DOHH2 (cell line): ENCODE measurements at regions not wholly inside any gene's neighbourhood (a gene's known extent, or its start where the extent isn't known, plus 50 kb on each side); places are given as distances from the start of the nearest gene placed in this dataset.

Source experiments
- H3F3A ChIP-seq: fragments of 200-600 bp; sonication (generic), shearing (Covaris generic); 2 replicates; pipeline ENCODE4 v1.6.0; 2016; ENCODE audit warnings: antibody characterized with exemption, mild to moderate bottlenecking; ENCODE audit not compliant: control insufficient read depth, insufficient read depth
- H3K27ac ChIP-seq: fragments of 200-600 bp; sonication (generic); 2 replicates; pipeline ENCODE4 v1.5.1; 2014; ENCODE audit warnings: low read depth, mild to moderate bottlenecking, low read length, moderate library complexity
- H3K27me3 ChIP-seq: fragments of 200-600 bp; sonication (generic); 2 replicates; pipeline ENCODE4 v1.6.1; 2014; ENCODE audit warnings: mild to moderate bottlenecking, low read length, mixed read lengths; ENCODE audit not compliant: control insufficient read depth
- H3K36me3 ChIP-seq: fragments of 200-600 bp; sonication (generic); 2 replicates; pipeline ENCODE4 v1.6.1; 2014; ENCODE audit warnings: mild to moderate bottlenecking, low read length, moderate library complexity, mixed read lengths; ENCODE audit not compliant: control insufficient read depth
- H3K4me1 ChIP-seq: fragments of 200-600 bp; sonication (generic); 2 replicates; pipeline ENCODE4 v1.6.1; 2014; ENCODE audit warnings: mild to moderate bottlenecking, low read length, mixed read lengths; ENCODE audit not compliant: control insufficient read depth
- H3K4me2 ChIP-seq: fragments of 200-600 bp; sonication (generic); 2 replicates; pipeline ENCODE4 v1.6.0; 2014; ENCODE audit warnings: mild to moderate bottlenecking, low read length, moderate library complexity
- H3K4me3 ChIP-seq: fragments of 200-600 bp; sonication (generic); 2 replicates; pipeline ENCODE4 v1.5.1; 2014; ENCODE audit warnings: mild to moderate bottlenecking, low read length, mixed read lengths
- H3K79me2 ChIP-seq: fragments of 200-600 bp; sonication (generic); 2 replicates; pipeline ENCODE4 v1.6.1; 2014; ENCODE audit warnings: mild to moderate bottlenecking, low read length, mixed read lengths; ENCODE audit not compliant: control insufficient read depth
- H3K9me2 ChIP-seq: fragments of 200-600 bp; sonication (generic); replicated peaks from 2 replicates; pipeline ENCODE4 v1.6.1; 2014; ENCODE audit warnings: mild to moderate bottlenecking, low read length, mixed read lengths; ENCODE audit not compliant: control insufficient read depth
- H3K9me3 ChIP-seq: fragments of 200-600 bp; sonication (generic); 2 replicates; pipeline ENCODE4 v1.6.1; 2014; ENCODE audit warnings: antibody characterized with exemption, low read length, mixed read lengths; ENCODE audit not compliant: control insufficient read depth, insufficient read depth
- H4K20me1 ChIP-seq: fragments of 200-600 bp; sonication (generic); 2 replicates; pipeline ENCODE4 v1.6.0; 2014; ENCODE audit warnings: low read depth, mild to moderate bottlenecking, antibody characterized with exemption, low read length, moderate library complexity; ENCODE audit not compliant: control insufficient read depth, insufficient read depth
- CTCF ChIP-seq: fragments of 200-600 bp; sonication (generic); IDR thresholded peaks from one replicate; pipeline ENCODE4 v1.5.1; 2014; ENCODE audit warnings: antibody characterized with exemption, mild to moderate bottlenecking, low read depth, low read length; ENCODE audit not compliant: poor library complexity, severe bottlenecking
- EZH2phosphoT487 ChIP-seq: fragments of 200-600 bp; sonication (generic); IDR thresholded peaks from 2 replicates; pipeline ENCODE4 v1.6.1; 2017; ENCODE audit warnings: borderline replicate concordance, mild to moderate bottlenecking, antibody characterized with exemption, low read length, moderate library complexity, mixed read lengths

- H3K27me3 ChIP-seq, result no peaks in the 10 kb centered on the region
- no peaks in the 10 kb centered on the region for H3F3A ChIP-seq
- H3K9me3 ChIP-seq, result no peaks in the 10 kb centered on the region
- no peaks in the 10 kb centered on the region for H3K79me2 ChIP-seq
- no peaks in the 10 kb centered on the region for H4K20me1 ChIP-seq
- H3K4me3 ChIP-seq, result no peak overlapping the region
- H3K27ac ChIP-seq, result no peak overlapping the region
- TF ChIP-seq CTCF (no peak), EZH2phosphoT487 (no peak)
- no peaks in the 10 kb centered on the region for H3K4me1 ChIP-seq
- H3K4me2 ChIP-seq, result no peak overlapping the region
- no peaks in the 10 kb centered on the region for H3K36me3 ChIP-seq
- H3K9me2 ChIP-seq, result no peaks in the 10 kb centered on the region
Measured at GRCh38 chr5:89981021-89981420, 428.5 kb downstream of the CETN3 start.

DNA sequence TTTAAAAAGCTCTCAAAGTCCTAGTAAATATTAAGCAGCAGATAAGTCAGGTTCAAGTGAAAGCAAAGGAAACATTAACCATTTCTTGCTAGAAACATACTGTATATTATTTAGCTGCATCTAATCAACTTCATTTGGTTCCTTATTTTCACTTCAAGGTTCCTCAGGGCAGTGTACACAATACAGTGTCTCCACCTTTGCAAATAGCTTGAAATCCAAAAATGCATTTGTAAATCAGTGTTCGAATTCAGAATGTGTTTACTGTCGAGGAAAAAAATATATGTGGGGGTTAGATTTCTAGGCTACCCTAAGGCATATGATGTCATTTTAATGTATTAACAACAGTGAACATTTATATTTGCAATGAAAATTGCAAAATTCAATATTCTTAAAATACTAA, 436.0 kb downstream of the CETN3 start:
- Histone ChIP-seq H3K4me3 (no peak overlapping the region), H3K36me3 (no peaks in the 10 kb centered on the region), H3K9me2 (no peaks in the 10 kb centered on the region; the same call in 1 of the 2 replicates), H3K27me3 (no peaks in the 10 kb centered on the region), H3K4me1 (no peaks in the 10 kb centered on the region), H3F3A (no peaks in the 10 kb centered on the region), H3K9me3 (no peaks in the 10 kb centered on the region), H3K79me2 (no peaks in the 10 kb centered on the region), H3K27ac (no peak overlapping the region), H3K4me2 (no peak overlapping the region), H4K20me1 (no peaks in the 10 kb centered on the region)
- no peak for TF ChIP-seq CTCF
- no peak for TF ChIP-seq EZH2phosphoT487

DNA sequence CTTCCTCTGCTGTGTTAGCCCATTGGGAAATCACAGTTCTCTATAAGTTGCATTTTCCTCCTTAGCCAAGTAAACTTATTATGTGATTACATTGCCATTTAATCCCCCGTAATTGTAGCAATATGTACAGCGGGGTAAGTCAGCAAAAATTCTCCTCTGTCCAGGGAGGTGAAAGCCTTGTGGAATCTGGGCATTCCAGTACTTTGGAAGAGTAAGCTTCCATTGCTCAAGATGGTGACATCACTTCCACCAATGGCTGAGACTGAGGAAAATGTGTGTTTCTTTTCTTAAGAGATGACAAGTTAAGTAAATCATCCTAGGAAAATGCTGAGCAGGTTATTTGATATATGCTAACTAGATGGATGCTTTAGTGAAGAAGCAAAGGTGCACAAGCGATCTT, 436.7 kb downstream of the CETN3 start:
- Histone ChIP-seq H3K79me2 (no peaks in the 10 kb centered on the region), H3F3A (no peaks in the 10 kb centered on the region), H3K4me2 (no peak overlapping the region), H3K4me1 (no peaks in the 10 kb centered on the region), H3K4me3 (no peak overlapping the region), H3K9me3 (no peaks in the 10 kb centered on the region), H3K27me3 (no peaks in the 10 kb centered on the region), H4K20me1 (no peaks in the 10 kb centered on the region), H3K9me2 (no peaks in the 10 kb centered on the region; the same call in 1 of the 2 replicates), H3K27ac (no peak overlapping the region), H3K36me3 (no peaks in the 10 kb centered on the region)
- TF ChIP-seq EZH2phosphoT487 (no peak), CTCF (no peak)

DNA sequence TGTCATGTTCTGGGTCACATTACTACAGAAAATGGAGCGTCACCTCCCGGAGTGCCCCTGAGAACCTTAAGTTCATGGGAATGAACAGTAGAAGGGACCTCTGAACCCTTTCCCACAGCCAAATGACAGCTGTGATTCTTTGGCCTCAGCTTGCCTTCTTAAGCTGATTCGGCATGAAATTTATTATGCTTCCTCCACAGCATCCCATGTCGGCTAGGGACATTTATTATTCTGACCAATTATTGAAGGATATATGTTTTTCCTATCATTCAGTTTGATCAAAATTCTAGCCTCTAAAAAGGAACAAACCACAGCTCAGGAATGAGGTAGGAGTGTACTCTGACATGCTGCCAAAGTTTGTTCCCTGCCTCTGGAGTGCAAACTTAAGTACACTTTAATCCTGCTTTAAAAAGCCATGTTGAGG, 440.6 kb downstream of the CETN3 start:
- no peak overlapping the region for H3K4me2 ChIP-seq
- TF ChIP-seq CTCF (no peak), EZH2phosphoT487 (no peak)

More for the DNA sequence above, 440.6 kb downstream of the CETN3 start:
- no peaks in the 10 kb centered on the region for H4K20me1 ChIP-seq
- no peaks in the 10 kb centered on the region for H3K9me2 ChIP-seq
- no peaks in the 10 kb centered on the region for H3K9me3 ChIP-seq
- H3K4me3 ChIP-seq, result no peak overlapping the region
- H3F3A ChIP-seq, result no peaks in the 10 kb centered on the region
- no peaks in the 10 kb centered on the region for H3K27me3 ChIP-seq
- H3K4me1 ChIP-seq, result no peaks in the 10 kb centered on the region
- no peaks in the 10 kb centered on the region for H3K79me2 ChIP-seq
- no peaks in the 10 kb centered on the region for H3K36me3 ChIP-seq
- no peak overlapping the region for H3K27ac ChIP-seq
